Nephron (organoid): ENCODE measurements at regions not wholly inside any gene's neighbourhood (a gene's known extent, or its start where the extent isn't known, plus 50 kb on each side); places are given as distances from the start of the nearest gene placed in this dataset.
A peak's percentile ranks its signal among the peaks of the same experiment; 100 is the strongest.

Experiments used
- H3K27ac Mint-ChIP-seq, 3 experiments: 2 replicates each; pipeline ENCODE4 v1.8.0; 2020; ENCODE audit warnings: mixed read lengths in 3 of 3, mild to moderate bottlenecking in 2 of 3, moderate library complexity in 1 of 3
- H3K27me3 Mint-ChIP-seq: 2 replicates; pipeline ENCODE4 v1.8.0; 2021; ENCODE audit warnings: low read depth, mild to moderate bottlenecking, moderate library complexity, mixed read lengths
- H3K36me3 Mint-ChIP-seq: 2 replicates; pipeline ENCODE4 v1.8.0; 2020; ENCODE audit warnings: low read depth, mixed read lengths
- H3K4me1 Mint-ChIP-seq: 2 replicates; pipeline ENCODE4 v1.8.0; 2020; ENCODE audit warnings: mixed read lengths
- H3K4me3 Mint-ChIP-seq, 3 experiments: 2 replicates each; pipeline ENCODE4 v1.8.0; 2020; ENCODE audit warnings: mild to moderate bottlenecking in 3 of 3, mixed read lengths in 3 of 3, moderate library complexity in 2 of 3
- H3K9me3 Mint-ChIP-seq: 2 replicates; pipeline ENCODE4 v1.8.0; 2020; ENCODE audit warnings: mixed read lengths
- CTCF ChIP-seq, 3 experiments: fragments of 200-600 bp; sonication (generic); IDR thresholded peaks; one replicate each; pipeline ENCODE4 v1.5.0; 2021; ENCODE audit warnings: antibody characterized with exemption in 3 of 3; ENCODE audit not compliant: unreplicated experiment in 3 of 3

GRCh38 chr12:124458992-124459851 lies 108.2 kb downstream of the NCOR2 start:
- H3K9me3 Mint-ChIP-seq, result peaks cover 5% of the 10 kb centered on the region
- H3K27me3 Mint-ChIP-seq, result no peaks in the 10 kb centered on the region
- H3K36me3 Mint-ChIP-seq, result peaks cover 56% of the 10 kb centered on the region
- no peak for TF ChIP-seq CTCF (IDR thresholded peaks at IDR 0.05; ENCODE audit: unreplicated experiment in 3 of 3)
- H3K4me3 Mint-ChIP-seq, result no peak overlapping the region
- peaks cover 50% of the 10 kb centered on the region for H3K4me1 Mint-ChIP-seq
- H3K27ac Mint-ChIP-seq, result peak overlapping the region; percentile 52 to 79 (median 64)

GRCh38 chr12:124458220-124458991 lies 109.0 kb downstream of the NCOR2 start:
- no peak for TF ChIP-seq CTCF (IDR thresholded peaks at IDR 0.05; ENCODE audit: unreplicated experiment in 3 of 3)

GRCh38 chr12:124457287-124458219 lies 109.9 kb downstream of the NCOR2 start:
- no peak for TF ChIP-seq CTCF (IDR thresholded peaks at IDR 0.05; ENCODE audit: unreplicated experiment in 3 of 3)
- peak overlapping the region in 1 of 3 experiments; percentile 31 for H3K27ac Mint-ChIP-seq
- peaks cover 33% of the 10 kb centered on the region for H3K4me1 Mint-ChIP-seq
- H3K27me3 Mint-ChIP-seq, result no peaks in the 10 kb centered on the region
- no peaks in the 10 kb centered on the region for H3K9me3 Mint-ChIP-seq
- H3K4me3 Mint-ChIP-seq, result no peak overlapping the region
- H3K36me3 Mint-ChIP-seq, result peaks cover 40% of the 10 kb centered on the region

More at GRCh38 chr12:124458220-124458991, 109.0 kb downstream of the NCOR2 start:
- Mint-ChIP-seq H3K27ac (peak overlapping the region in 2 of 3 experiments; percentile 64 to 79), H3K9me3 (no peaks in the 10 kb centered on the region), H3K4me3 (no peak overlapping the region), H3K4me1 (peaks cover 42% of the 10 kb centered on the region), H3K36me3 (peaks cover 47% of the 10 kb centered on the region), H3K27me3 (no peaks in the 10 kb centered on the region)

- peaks cover 36% of the 10 kb centered on the region for H3K36me3 Mint-ChIP-seq
- no peak overlapping the region for H3K4me3 Mint-ChIP-seq
- no peaks in the 10 kb centered on the region for H3K27me3 Mint-ChIP-seq
- H3K27ac Mint-ChIP-seq, result no peak overlapping the region
- no peak for TF ChIP-seq CTCF (IDR thresholded peaks at IDR 0.05; ENCODE audit: unreplicated experiment in 3 of 3)
- H3K9me3 Mint-ChIP-seq, result no peaks in the 10 kb centered on the region
- peaks cover 28% of the 10 kb centered on the region for H3K4me1 Mint-ChIP-seq
These were observed 110.7 kb downstream of the NCOR2 start for GRCh38 chr12:124456652-124457152.

- H3K36me3 Mint-ChIP-seq, result peaks cover 36% of the 10 kb centered on the region
- H3K4me1 Mint-ChIP-seq, result peaks cover 28% of the 10 kb centered on the region
- no peak for TF ChIP-seq CTCF (IDR thresholded peaks at IDR 0.05; ENCODE audit: unreplicated experiment in 3 of 3)
- H3K27me3 Mint-ChIP-seq, result no peaks in the 10 kb centered on the region
- H3K9me3 Mint-ChIP-seq, result no peaks in the 10 kb centered on the region
- no peak overlapping the region for H3K27ac Mint-ChIP-seq
- H3K4me3 Mint-ChIP-seq, result no peak overlapping the region
These were observed 111.2 kb downstream of the NCOR2 start for GRCh38 chr12:124456133-124456651.
